Left forelimb (tissue), 1 donor: ENCODE measurements at regions not wholly inside any gene's neighbourhood (a gene's known extent, or its start where the extent isn't known, plus 50 kb on each side); places are given as distances from the start of the nearest gene placed in this dataset.
"Not testable (repeated sequence)": the region's sequence is repeated elsewhere in the genome, so short reads cannot be mapped to it uniquely, and the experiment has no call there.

Experiments
- DNase-seq: peaks from one replicate; pipeline ENCODE4 v3.0.0-alpha.2; 2018; ENCODE audit warnings: low spot score

DNA sequence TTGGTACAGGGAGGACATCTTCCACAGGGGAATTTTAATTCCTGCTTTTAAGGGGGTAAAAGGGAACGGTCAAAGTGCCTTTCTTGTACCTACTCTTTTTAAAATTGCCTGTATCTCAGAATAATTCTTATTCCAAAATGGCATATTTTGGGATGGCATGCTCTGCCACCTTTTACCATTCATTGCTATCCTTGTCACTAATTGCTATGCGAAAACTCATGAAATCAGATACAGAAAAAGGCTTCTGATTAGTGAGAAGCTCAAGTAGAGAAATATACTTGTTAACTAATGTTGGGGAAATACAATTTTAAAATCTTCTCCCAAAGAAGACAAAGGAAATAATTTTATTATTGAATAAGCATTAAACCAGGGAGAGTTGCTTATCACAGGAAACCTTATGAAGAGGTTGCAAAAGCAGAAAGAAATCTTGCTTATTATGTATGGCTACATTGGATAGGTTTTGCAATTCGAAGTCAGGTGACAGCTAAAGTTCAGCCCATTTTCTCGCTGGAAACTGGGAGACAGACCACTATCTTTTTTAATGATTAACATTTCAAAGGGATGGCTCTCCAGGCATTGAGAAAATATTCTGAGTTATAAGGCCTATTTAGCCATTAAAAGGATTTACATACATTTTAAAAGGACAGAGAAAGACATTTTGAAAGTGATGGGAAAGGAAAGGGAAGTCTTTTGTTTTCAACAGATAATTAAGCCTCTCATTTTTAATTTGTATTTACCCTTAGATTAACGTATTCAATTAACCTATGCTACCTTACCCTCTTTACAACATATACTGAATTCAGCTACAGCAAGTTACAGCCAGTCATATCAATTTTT lies 110.3 kb upstream of the PRSS16 start:
- DNase-seq = no peak

DNA sequence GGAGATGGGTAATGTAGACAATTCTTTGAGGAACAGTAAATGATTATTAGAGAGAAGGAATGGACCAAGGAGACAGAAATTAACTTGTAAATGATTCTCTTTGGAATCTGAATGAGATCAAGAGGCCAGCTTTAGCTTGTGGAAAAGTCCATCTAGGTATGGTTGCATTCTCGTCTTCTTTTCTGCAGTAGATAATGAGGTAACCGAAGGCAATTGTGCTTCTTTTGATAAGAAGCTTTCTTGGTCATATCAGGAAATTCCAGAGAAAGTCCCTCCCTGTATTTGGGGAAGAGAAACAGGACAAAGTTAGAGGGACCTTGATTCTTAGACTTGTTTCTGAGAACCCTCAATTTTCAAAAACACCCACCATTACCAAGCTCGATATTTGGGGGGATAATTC lies 109.1 kb upstream of the PRSS16 start:
- no peak for DNase-seq

DNA sequence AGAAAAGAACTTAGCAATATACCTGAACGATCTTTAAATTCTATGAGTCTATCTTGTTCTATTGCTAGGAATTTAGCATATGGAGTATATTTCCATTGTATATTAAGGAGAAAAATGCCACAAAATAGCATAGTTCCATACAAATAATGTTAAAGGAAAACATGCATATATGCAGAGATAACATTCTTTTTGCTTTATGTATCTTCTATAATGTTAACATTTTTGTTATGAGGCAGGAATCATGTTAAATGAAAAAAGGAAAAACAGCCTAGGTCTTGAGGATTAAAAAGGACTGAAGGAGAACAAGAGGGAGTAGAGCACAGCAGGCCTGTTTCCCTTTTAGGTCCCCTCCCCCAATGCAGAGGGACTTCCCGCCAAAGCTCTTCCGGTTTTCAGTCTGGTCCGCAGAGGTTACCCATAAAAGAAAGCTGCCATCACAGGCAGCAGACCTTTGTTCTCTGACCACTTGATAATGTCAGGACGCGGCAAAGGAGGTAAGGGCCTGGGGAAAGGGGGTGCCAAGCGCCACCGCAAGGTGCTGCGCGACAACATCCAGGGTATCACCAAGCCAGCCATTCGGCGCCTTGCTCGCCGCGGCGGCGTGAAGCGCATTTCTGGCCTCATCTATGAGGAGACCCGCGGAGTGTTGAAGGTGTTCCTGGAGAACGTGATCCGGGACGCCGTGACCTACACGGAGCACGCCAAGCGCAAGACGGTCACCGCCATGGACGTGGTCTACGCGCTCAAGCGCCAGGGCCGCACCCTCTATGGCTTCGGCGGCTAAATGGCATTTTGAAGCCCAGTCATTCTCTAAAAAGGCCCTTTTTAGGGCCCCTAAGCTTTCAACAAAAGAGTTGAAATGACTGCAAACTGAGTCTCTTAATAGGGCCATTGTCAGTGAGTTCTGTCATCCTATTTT lies 108.4 kb upstream of the PRSS16 start:
- peak; percentile 86 for DNase-seq

DNA sequence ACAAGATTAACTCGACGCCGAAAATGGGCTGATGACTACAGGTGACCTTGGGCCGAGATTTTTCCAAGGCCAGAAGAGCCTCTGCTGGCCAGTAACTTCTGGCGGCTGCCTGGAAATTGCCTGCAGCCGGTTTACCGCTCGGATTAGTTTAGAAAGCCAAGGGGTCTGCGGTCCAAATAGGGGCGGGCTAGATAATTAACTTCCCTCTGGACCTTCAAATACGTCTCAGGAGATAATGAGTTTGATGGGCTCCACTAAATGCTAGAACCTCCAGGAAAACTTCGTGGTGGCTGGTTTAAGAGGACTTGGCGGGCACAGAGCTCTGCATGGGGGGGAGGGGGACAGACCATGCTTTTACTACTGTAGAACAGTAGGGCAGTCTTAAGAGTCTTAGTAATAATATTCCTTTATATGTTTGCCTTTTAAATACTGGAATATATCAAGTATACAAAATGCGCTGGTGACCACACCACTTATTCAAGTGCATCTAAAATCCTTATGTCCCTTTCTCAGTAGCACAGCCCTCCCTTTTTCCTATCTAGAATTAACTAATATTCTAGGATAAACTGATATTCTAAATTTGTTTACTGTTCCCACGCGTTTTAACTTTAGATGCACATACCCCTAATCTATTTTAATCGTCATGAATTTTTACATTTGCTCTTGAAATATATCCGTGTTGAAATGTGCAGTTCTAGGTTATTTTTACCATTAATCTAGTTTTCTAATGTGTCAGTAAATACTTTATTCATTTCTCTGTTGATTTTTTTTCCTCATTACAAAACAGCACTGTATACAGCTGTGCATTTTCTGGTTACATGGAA lies 107.5 kb upstream of the PRSS16 start:
- no peak for DNase-seq

DNA sequence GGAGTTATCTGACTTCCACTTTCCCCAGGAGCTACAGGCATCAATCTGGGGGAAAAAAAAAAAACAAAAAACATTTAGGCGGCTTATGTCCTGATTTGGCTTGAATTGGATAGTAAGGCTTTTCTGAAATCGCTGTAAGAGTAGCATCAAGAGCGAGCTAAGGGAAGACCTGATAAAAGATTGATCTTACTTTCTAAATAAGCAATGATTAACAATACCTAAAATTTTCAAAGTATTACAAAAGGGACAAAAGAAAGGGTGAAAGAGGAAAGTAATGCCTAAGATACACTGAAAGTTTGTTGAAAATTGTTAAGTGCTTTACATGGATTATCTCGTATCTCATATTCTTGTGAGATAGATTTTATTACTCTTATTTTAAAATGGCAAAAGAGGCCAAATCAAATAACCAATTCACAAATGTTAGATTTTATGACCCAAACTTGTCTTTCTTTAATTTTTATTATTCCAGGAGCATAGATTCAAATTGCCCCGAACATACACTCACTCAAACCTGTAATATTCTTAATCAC lies 106.4 kb upstream of the PRSS16 start:
- no peak for DNase-seq

DNA sequence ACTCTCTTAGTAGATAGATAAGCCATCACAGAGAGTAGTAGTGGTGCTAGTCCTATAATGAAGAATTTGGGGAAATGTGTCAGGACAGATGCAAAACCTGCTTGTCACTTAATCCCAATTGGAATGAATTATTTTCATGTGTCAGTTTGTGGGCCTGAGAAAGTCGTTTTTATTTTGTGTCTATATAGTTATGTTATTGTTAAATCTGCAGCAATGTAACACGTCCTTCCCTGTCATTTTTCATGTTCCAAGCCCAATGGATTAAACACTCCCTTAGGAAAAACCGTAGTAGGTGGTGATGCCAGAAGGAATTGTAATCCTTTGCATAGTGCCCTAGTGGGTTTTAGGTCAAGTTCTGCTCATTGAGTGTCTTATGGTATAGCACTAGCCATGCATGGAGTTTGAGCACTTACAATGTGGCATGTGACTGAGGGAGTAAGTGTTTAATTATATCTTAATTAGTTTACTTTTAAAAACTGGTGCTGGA lies 105.9 kb upstream of the PRSS16 start:
- no peak for DNase-seq

DNA sequence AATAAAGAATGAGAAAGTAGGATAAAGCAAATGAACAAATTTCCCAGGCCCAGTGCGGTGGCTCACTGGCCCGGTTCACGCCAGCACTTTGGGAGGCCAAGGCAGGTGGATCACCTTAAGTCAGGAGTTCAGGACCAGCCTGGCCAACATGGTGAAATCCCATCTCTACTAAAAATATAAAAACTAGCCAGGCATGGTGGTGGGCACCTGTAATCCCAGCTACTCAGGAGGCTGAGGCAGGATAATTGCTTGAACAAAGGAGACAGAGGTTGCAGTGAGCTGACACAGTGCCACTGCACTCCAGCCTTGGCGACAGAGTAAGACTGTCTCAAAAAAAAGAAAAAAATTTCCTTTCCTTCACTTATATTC lies 104.5 kb upstream of the PRSS16 start:
- DNase-seq = not testable (repeated sequence)

DNA sequence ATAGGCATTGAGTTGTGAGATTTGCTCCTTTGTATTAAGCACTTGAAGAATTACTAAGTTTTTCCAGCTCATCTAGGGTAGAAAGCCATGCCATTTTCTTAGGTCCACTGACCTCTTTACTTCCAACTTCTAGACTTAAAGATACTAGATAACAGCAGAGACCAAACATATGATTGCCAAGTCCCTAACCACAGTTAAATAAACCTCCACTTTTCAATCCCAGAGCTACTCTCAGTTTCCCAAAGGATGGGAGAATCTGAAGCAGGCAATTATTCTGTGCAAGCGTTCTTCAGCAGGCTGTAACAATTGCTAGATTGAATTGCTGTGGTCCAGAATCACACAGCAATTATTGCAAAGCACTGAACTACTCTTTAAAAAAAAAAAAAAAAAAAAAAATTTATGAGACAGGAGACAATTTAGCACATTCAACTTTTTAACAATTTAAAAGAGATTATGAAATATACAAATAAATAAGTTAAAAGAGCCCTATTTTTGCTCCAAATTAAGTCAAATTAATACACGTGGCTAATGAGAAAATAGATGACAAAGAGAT lies 104.0 kb upstream of the PRSS16 start:
- no peak for DNase-seq

DNA sequence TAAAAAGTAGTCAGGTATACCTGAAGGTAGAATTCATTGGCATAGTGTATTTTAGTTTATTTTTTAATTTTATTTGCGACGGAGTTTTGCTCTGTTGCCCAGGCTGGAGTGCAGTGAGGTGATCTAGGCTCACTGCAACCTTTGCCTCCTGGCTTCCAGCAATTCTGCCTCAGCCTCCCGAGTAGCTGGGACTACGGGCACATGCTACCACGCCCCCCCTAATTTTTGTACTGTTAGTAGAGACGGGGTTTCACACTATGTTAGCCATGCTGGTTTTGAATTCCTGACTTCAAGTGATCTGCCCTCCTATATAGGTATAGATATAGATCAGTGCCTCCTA lies 102.8 kb upstream of the PRSS16 start:
- no peak for DNase-seq

DNA sequence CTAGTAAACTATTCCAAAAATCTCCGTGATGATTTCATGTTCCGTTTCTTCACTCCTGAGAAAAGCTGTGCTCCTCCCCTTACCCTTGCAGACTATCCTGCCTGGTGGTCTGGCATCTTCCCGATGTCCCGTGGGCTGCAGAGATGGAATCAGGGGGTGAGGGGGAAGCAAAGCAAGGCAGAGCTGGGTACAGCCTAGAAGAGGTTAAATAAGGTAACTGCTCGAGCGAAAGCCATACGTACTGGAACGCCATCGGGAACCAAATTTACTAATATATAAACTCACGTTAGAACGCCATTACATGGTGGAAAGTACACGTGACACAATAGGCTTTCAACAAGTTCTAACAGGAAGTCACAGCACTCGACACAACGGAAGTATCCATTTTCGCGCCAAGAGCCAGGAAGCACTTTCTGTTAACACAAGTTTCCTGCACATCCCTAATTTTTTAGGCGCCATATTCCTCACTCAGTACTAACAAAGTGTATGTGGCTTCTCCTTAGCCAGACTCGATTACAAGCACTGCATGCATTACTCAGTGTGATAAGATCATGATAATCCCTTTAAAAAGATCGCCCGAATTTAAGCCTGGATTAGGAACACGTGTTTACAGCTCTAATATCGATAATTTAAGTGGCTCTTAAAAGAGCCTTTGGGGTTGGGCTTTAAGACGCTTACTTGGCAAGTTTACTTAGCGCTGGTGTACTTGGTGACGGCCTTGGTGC lies 101.6 kb upstream of the PRSS16 start:
- DNase-seq = peak; percentile 83

DNA sequence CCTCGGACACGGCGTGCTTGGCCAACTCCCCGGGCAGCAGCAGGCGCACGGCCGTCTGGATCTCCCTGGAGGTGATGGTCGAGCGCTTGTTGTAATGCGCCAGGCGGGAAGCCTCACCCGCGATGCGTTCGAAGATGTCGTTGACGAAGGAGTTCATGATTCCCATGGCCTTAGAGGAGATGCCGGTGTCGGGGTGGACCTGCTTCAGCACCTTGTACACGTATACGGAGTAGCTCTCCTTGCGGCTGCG lies 101.1 kb upstream of the PRSS16 start:
- not testable (repeated sequence) for DNase-seq

DNA sequence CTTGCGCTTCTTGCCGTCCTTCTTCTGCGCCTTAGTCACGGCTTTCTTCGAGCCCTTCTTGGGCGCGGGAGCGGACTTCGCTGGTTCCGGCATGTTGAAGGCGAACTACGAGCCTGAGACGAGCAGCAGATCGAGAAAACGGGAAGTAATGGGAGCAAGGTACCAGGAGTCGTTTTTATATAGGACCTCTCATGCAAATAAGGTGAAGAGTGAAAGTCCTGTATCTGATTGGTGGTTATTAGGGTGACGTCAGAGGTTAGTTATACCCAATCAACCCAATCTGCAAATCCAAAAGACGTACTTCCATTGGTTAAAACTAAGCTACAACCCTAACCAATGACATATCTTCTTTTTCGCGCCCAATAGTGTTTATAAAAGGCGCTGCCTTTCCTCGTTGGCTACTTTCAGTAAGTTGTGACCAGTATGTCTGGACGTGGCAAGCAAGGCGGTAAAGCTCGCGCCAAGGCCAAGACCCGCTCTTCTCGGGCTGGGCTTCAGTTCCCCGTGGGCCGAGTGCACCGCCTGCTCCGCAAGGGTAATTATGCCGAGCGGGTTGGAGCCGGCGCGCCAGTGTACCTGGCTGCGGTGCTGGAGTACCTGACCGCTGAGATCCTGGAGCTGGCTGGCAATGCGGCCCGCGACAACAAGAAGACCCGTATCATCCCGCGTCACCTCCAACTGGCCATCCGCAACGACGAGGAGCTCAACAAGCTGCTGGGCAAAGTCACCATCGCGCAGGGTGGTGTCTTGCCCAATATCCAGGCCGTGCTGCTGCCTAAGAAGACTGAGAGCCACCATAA lies 100.6 kb upstream of the PRSS16 start:
- DNase-seq = peak; percentile 90

DNA sequence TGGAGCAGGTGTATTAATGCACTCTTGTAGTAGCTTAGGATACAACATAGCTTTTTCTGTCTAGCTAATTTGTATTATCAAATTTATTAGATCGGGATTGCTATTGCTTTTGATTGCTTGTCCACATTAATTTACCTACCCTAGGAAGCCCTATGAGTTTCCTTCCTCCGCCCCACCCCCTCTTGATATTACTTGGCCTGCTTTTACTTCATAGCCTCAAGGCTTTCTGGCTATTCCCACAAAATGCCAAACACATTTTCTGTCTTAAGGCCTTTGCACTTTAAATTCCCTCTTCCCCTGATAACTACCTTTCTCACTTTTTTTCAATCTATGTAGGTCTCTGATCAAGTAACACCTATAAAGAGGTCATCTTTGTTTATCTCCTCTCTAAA lies 99.1 kb upstream of the PRSS16 start:
- DNase-seq = no peak

DNA sequence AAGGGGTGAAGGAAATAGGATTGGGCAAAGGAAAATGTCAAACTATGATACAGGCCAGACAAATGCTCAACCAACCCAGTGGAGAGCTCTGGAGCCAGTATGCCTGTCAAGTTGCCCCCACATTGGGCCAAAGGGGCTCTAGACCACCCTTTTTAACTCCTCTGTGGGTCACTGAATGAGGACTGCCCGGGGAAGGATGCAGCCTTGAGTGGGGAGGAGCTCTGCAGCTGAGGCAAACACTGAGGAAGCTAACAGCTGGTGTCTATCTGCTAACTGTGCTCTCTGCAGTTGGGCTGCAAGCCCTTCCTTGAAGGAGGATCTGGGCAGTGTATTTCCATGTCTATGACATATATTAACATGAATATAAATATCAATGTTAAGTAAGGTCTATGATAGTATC lies 98.4 kb upstream of the PRSS16 start:
- DNase-seq = no peak

DNA sequence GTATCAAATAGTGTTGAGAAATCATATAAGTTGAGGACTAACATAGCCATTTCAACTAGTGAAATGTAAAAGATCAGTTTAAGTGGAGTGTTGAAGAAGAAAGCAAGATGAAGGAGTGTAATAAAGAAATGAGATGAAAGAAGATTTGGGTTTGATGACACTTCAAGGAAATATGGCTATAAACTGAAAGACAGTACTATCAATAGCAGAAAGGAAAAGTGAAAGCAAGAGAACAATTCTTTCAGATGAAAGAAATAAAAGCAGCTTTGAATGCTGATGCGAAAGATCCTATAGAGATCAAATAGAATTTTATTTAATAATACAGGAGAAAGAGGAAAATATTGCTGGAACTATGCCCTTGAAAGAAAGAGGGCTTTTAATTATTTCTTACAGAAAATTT lies 92.8 kb upstream of the PRSS16 start:
- DNase-seq = no peak

DNA sequence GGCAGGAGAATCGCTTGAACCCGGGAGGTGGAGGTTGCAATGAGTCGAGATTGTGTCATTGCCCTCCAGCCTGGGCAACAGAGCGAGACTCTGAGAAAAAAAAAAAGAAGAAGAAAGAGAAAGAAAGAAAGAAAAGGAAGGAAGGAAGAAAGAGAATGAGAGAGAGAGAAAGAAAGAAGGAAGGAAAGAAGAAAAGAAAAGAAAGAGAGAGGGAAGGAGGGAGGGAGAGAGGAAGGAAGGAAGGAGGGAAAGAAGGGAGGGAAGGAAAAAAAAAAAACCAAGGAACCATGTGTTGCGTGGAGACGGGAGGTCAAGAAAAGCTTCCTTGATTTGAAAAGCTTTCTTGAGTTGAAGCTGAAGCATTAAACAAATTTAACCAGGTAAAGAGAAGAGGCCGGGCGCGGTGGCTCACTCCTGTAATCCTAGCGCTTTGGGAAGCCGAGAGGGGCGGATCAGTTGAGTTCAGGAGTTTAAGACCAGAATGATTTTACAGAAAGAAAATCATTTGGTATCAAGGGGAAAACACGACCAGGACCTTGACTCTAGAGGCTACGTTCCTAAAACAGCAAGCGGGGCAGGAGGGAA lies 90.5 kb upstream of the PRSS16 start:
- no peak for DNase-seq

DNA sequence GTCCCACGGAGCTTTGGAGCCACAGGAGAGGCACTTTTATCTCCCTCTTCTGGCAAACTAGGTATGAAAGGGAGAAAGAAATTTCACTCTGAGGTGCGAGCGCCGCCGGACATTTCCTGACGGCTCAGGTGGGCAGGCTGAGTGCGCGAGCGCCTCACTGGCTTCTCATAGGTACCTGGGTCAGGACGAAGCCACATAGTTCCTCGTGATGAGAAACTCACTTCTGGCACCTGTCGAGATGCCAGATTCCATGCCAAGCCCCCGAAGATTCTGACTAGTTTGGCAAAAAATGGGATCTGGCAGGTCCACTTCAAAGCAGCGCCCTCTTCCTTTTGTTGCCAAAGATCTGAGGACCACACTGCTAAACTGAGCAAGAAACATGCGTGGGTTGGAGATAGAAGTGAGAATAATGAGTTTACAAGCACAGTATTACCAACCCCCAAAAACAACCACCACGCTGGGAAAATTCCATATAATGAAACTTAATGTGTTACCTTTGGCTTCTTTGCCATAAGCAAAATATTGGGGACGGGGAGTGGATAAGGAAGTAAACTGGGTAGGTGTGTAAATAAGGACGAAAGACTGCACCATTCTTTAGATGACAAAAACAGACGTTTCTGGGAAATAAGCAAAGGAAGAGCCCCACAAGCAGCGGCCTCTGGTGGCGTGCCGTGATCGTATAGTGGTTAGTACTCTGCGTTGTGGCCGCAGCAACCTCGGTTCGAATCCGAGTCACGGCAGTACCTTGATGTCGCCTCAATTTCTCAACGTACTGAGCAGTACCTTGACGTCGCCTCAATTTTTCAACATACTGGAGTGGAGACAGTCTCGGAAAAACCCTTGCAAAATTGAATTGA lies 89.8 kb upstream of the PRSS16 start:
- DNase-seq = no peak

DNA sequence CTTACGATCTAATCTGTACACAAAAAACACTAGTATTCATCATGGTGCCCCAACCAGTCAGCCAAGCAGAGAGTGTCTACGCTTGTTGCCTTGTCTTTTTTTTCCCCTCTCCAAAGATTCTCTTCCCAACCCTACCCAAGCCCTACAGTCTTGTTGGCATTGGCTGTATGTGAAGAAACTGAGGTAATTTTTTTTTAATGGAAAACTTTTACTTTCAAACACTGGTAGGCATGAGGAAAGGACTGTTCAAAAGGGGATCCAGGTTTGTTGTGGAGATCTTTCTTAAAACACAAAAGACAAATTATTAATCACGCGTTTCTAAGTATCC lies 89.2 kb upstream of the PRSS16 start:
- DNase-seq = no peak

DNA sequence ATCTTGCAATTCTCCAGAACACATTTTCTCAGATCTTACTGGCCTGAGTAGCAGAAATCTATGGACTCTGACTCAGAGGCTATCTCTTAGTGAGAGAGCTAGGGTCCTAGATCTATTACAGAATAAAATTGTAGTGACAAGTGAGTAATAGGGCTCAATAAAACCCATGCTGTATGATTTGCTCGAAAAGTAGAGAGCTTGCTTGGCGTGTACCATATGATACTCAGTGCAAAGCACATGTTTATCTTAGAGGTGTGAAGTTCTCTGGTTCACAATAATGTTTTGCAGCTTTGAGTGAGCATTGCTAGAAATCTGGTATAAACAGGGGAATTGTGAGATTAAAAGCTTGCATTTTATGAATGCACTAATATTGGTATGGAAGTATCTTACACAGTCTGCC lies 87.8 kb upstream of the PRSS16 start:
- DNase-seq = no peak
